ENCODE measurements at regions not wholly inside any gene's neighbourhood (a gene's known extent, or its start where the extent isn't known, plus 50 kb on each side); places are given as distances from the start of the nearest gene placed in this dataset.

DNA sequence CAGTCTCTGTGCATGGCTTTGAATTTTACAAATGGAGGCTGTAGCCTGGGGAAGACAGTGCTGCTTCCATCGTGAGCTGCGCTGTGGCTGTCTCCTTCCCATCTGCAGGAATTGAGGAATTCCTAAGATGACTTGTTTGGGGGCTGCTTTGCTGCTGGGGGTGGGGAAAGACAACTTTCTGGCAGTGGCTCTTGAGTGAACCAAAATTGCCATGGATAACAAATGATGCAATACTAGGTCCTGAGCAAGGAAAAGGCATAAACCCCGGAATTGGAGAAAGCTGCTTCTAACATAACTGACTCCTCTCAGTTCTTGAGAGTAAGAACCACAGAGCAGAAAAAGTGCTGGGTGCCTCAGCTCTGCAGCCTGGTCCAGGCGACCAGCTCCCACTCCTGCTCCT is 245.0 kb upstream of the RPL38 start:
- no peak for DNase-seq (ENCODE audit: low spot score)
- TF ChIP-seq, protein P1, sequence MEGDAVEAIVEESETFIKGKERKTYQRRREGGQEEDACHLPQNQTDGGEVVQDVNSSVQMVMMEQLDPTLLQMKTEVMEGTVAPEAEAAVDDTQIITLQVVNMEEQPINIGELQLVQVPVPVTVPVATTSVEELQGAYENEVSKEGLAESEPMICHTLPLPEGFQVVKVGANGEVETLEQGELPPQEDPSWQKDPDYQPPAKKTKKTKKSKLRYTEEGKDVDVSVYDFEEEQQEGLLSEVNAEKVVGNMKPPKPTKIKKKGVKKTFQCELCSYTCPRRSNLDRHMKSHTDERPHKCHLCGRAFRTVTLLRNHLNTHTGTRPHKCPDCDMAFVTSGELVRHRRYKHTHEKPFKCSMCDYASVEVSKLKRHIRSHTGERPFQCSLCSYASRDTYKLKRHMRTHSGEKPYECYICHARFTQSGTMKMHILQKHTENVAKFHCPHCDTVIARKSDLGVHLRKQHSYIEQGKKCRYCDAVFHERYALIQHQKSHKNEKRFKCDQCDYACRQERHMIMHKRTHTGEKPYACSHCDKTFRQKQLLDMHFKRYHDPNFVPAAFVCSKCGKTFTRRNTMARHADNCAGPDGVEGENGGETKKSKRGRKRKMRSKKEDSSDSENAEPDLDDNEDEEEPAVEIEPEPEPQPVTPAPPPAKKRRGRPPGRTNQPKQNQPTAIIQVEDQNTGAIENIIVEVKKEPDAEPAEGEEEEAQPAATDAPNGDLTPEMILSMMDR (IDR thresholded peaks at IDR 0.05; ENCODE audit: extremely low read depth, insufficient read depth, missing control alignments), result no peak
- in situ Hi-C loops (cut with MboI; ENCODE audit: low pct_unique_long_range_greater_than_20kb, low sequenced_read_pairs, unreplicated experiment), result loop anchor here (25.0 kb wide), 2 partner anchors 104 to 521 kb away; no protein-coding TSS in a partner anchor

DNA sequence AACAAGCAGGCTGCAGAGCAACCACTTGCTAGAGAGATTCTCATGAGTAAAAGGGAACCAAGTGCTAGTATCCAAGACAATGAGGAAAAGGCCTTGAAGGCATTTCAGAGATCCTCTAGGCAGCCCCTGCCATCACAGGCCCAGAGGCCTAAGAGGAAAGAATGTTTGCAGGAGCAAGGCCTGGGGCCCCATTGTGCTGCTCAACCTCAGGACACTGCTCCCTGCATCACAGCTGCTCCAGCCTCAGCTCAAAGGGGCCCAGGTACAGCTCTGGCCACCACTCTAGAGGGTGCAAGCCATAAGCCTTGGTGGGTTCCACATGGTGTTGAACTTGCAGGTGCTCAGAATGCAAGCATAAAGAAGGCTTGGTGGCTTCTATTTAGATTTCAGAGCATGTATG is 243.0 kb upstream of the RPL38 start:
- TF ChIP-seq, protein P1 (IDR thresholded peaks at IDR 0.05; ENCODE audit: extremely low read depth, insufficient read depth, missing control alignments), result no peak
- in situ Hi-C loops (cut with MboI; ENCODE audit: low pct_unique_long_range_greater_than_20kb, low sequenced_read_pairs, unreplicated experiment), result loop anchor here (25.0 kb wide), 2 partner anchors 102 to 523 kb away; no protein-coding TSS in a partner anchor
- DNase-seq (ENCODE audit: low spot score), result no peak

DNA sequence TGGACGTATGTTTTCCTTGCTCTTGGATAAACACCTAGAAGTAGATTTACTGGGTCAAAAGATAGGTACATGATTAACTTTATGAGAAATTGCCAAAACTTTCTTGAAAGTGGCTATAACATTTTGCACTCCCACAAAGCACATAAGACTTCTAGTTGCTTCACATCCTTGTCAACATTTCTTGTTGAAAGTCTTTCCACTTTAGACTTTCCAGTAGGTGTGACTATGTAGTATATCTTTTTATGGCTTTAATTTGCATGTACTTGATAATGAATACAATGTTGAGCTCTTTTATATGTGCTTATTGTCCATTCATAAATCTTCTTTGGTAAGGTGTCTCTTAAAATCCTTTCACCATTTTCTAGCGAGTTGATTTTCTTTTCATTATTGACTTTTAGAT is 241.2 kb upstream of the RPL38 start:
- no peak for DNase-seq (ENCODE audit: low spot score)
- TF ChIP-seq, protein P1 (IDR thresholded peaks at IDR 0.05; ENCODE audit: extremely low read depth, insufficient read depth, missing control alignments), result no peak
- in situ Hi-C loops (cut with MboI; ENCODE audit: low pct_unique_long_range_greater_than_20kb, low sequenced_read_pairs, unreplicated experiment), result loop anchor here (25.0 kb wide), 2 partner anchors 100 to 525 kb away; no protein-coding TSS in a partner anchor

DNA sequence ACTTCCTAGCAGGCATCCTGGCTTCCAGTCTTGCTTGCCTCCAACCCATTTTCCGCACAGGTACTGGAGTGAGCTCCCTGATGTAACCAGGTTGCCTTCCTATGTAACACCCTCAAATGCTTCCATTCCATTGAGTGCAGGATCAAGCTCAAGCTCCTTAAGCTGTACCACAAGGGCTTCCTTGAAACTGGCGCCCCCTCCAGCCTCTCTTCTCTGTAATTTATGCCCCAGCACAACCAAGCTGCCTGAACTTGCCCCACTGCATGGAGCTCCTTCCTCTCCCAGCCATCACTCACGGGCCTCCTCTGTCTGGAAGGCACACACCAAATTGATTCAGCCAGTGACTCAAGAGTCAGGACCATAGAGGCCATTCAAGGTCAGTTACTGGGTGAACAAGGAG is 234.8 kb upstream of the RPL38 start:
- TF ChIP-seq, protein P1 (IDR thresholded peaks at IDR 0.05; ENCODE audit: extremely low read depth, insufficient read depth, missing control alignments), result no peak
- in situ Hi-C loops (cut with MboI; ENCODE audit: low pct_unique_long_range_greater_than_20kb, low sequenced_read_pairs, unreplicated experiment), result loop anchor here (25.0 kb wide), 2 partner anchors 94 to 531 kb away; no protein-coding TSS in a partner anchor
- DNase-seq (ENCODE audit: low spot score), result no peak

DNA sequence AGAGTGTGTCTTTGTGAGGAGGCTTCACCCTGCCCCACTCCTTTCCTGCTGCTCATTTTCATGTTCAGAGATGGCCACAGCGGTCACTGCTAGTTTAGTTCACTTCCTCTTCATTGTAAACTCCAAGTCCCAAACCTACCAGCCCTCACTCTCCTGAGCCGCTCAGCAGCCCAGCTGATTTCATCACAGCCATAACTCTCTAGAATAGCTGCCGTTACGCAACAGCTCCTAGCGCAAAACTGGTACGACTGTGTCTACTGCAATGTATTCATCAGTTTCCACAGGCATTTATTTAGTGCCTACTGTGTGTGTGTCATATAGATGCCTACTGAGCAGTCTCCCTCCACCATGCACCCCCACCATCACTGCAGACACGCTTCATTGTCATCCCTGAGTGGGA is 233.5 kb upstream of the RPL38 start:
- in situ Hi-C loops (cut with MboI; ENCODE audit: low pct_unique_long_range_greater_than_20kb, low sequenced_read_pairs, unreplicated experiment), result loop anchor here (25.0 kb wide), 2 partner anchors 92 to 533 kb away; no protein-coding TSS in a partner anchor
- TF ChIP-seq, protein P1 (IDR thresholded peaks at IDR 0.05; ENCODE audit: extremely low read depth, insufficient read depth, missing control alignments), result no peak
- DNase-seq (ENCODE audit: low spot score), result no peak

DNA sequence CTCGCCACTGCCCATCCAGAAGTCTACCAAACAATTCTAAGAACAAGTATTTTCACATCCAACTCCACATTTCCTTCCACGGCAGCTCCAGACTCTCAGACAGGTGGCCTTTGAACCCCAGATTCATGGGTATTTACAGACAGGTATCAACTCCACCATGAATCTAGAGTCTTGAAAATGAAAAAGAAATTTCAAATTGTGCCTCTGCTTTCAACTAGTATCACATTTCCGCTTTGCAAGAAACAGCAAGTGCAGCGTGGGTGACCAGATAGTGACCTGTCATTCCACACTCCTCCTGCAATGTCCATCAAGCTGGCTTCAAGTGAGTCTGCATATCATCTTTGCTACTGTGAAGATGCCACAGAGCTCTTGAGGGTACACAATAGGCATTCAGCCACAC is 232.4 kb upstream of the RPL38 start:
- in situ Hi-C loops (cut with MboI; ENCODE audit: low pct_unique_long_range_greater_than_20kb, low sequenced_read_pairs, unreplicated experiment), result loop anchor here (25.0 kb wide), 2 partner anchors 91 to 534 kb away; no protein-coding TSS in a partner anchor
- TF ChIP-seq, protein P1 (IDR thresholded peaks at IDR 0.05; ENCODE audit: extremely low read depth, insufficient read depth, missing control alignments), result no peak

More for the DNA sequence above, 232.4 kb upstream of the RPL38 start:
- no peak for DNase-seq (ENCODE audit: low spot score)

Data from GM13977 (cell line).